ENCODE measurements at regions not wholly inside any gene's neighbourhood (a gene's known extent, or its start where the extent isn't known, plus 50 kb on each side); places are given as distances from the start of the nearest gene placed in this dataset.

- DNase-seq (ENCODE audit: low read depth in 2 of 2) = no peak
Observed at GRCh38 chr10:129097776-129098330, 369.2 kb upstream of the MGMT start.

DNA sequence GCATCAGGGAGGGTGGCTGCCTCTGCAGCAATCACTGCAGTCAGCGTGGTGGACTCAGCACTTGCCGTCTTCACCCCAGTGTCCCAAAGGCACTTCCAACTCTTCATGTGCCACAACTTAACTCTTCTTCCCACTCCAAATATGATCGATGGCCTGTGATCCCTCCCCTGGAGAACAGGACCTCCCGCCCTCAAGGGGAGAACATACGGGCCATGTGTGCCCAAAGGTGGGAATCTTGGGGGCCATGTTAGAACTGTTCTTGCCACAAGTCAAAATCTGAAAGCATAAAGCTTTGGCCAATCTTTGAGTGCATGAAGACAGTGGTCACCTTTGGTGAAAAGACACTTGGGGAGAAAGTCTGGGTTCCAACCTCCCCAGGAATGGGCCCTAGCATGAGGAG lies 368.5 kb upstream of the MGMT start:
- DNase-seq (ENCODE audit: low read depth in 2 of 2) = no peak

- DNase-seq (ENCODE audit: low read depth in 2 of 2) = no peak
Observed at GRCh38 chr10:129099486-129099885, 367.6 kb upstream of the MGMT start.

DNA sequence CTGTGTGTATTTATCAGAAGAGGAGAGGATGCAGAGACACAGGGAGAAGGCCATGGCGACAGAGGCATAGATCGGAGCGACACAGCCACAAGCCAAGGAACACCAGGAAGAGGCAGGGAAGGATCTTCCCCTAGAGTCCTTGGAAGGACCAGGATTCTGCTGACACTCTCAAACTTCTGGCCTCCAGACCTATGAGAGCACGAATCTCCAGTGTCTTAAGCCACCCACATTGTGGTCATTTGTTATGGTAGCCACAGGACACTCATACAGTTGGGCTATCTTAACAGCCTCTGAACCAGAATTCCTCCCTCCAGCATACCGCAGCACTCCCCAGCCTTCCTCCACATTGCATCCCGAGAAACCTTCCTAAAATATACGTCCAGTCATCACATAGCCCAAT lies 367.0 kb upstream of the MGMT start:
- no peak for DNase-seq (ENCODE audit: low read depth in 2 of 2)

DNA sequence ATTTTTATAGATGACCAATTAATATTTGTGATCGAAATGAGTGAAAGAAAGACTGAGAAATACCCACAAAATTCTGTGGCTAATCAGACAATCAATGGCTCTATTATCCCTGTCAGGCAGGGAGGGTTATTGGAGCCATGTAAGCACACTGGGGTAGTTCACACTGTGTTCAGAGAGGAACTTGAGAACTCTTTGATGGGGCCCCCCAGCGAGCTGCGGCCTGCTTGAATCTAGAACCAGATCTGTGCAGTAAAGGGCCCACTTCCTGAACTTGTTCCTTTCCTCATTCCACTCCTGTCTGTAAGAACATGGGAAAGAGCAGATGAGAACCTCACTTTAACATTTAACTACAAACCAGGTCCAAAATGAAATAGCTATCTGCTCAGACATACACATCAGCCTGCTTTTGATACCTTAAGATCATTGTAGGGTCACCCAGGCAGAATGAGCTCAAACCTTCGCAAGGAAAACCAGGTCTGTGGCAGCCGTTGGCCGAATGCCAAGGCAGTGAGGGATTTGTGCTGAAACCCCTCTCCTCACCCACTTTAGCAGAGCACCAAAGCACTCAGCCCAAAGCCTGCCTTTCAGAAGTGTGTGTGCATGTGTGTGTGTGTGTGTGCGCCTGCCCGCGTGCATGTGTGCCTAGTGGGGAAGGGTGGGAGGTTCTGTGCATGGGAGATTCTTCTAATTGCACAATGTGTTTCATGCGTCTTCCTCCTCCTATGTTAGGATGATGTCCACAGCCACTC lies 365.6 kb upstream of the MGMT start:
- no peak for DNase-seq (ENCODE audit: low read depth in 2 of 2)

- peak in 1 of 2 donors; percentile 11 for DNase-seq (ENCODE audit: low read depth in 2 of 2)
Observed at GRCh38 chr10:129102906-129103693, 363.9 kb upstream of the MGMT start.

DNA sequence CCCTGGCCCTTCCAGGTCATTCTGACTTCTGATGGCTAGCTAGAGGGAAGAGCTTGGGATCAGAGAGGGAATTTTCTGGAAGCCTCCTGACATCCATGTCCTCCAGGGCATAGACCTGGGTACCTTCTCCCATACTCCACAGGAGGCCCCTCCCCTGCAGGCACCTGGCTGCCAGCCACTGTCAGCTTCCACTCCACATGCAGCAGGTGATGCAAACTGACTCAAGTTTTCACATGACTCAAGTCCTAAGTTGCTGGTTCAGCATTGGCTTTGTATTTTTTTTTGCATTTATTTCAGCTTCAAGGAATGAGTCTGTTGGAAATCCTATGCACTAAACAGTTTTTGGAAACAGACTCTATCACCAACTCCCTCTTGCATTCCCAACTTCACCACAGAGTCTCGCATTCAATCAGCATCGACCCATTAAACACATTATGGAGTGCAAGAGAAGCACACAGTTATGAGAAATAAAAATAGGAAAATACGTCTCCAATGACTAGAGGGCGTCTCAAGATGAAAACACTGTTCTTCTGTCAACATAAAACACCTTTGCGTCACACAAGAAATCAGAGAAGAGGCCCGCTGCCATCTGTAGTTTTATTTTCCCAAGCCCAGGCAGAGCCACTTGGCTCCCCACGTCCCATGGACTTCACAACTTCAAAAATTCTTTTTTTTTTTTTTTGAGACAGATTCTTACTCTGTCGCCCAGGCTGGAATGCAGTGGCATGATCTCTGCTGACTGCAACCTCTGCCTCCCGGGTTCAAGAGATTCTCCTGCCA lies 362.6 kb upstream of the MGMT start:
- peak in 1 of 2 donors; percentile 25 for DNase-seq (ENCODE audit: low read depth in 2 of 2)

DNA sequence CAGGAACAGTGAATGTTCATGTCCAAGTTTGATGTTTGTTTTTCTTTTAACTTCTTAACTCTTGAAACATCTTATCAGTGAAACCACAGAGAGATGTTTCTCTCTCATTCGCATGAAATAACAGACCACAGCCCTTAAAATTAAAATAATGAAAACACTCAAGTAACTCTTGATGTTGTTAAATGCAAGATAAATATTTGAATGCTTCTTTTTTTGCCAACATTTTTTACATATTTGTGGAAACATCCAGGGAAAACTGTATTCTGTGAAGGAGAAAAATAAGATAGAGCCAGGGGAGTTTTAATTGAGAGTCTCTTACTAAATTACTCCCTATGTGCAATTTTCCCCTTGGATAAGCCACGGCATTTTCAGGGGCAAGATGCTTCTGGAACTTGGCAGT lies 361.8 kb upstream of the MGMT start:
- peak in 1 of 2 donors; percentile 56 for DNase-seq (ENCODE audit: low read depth in 2 of 2)

DNA sequence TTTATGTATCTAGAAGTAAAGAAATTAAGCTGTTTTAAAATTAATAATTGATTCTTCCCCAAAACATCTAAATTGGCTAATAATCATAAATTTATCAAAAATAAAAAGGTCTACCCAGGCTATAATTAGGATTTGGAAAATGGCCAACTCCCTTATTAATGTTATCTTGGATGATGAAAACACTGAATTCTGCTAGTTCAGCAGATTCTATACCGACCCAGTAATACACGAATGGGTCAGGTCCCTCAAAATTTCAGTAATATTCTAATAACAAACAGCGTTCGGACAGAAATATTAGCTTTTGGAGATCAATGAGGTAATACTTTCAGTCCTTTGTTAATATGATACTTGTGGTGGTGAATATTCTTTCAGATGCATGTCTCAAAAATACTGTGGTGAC lies 360.7 kb upstream of the MGMT start:
- DNase-seq (ENCODE audit: low read depth in 2 of 2) = no peak

DNA sequence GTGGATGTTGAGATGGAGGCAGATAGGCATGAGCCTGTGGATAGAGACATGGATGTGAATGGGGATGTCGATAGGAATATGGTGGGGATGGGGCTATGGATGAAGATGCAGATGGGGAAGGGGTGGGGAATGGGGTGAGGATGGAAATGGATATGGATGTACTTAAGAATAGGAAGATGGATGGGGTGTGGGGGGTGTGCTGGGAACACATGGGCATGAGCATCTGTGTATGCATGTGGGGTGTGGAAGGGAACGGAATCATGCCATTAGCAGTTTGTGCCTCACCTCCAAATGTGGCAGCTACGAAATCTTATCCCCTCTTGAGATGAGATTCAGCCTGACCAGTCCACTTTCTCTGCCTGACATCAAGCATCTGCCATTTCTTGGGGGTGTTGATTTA lies 359.5 kb upstream of the MGMT start:
- no peak for DNase-seq (ENCODE audit: low read depth in 2 of 2)

DNA sequence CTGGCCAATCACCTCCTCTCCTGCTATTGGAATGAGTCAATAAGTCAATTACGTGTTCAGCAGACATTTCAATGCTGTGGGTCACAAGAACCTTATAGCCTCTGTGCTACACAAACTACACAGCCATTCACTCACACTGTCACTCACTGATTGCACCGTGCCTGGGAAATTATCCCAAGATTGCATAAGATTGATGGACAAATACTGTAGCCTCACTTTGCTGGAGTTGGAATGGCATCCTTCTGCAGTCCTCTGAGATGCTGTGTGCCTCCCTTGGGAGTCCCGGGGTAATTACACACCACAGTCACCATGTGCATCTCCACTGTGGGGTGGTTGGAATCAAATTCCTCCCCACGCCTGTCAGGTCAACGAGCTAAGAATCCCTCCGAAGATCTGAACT lies 358.7 kb upstream of the MGMT start:
- no peak for DNase-seq (ENCODE audit: low read depth in 2 of 2)

GRCh38 chr10:129108994-129109393 lies 358.0 kb upstream of the MGMT start:
- DNase-seq (ENCODE audit: low read depth in 2 of 2) = no peak

DNA sequence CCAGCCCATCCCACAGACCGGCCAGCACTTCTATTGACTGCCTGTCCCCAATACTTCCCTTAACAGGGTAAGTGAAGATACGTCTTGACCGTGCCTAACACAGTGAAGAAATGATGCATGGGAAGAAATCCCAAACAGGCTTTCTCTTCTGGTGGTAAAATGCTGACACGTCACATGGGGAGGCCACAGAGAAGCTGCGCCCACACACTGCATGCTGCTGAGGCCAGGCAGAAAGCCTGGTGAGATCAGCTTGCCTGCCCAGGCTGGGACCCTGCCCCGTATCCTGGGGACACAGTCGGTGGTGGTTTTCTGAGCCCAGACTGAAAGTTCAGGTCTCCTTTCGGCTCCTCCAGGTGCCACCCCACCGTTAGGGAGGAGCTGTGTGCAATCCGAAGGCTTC lies 356.3 kb upstream of the MGMT start:
- DNase-seq (ENCODE audit: low read depth in 2 of 2) = no peak

- DNase-seq (ENCODE audit: low read depth in 2 of 2) = no peak
Observed at GRCh38 chr10:129111922-129112321, 355.1 kb upstream of the MGMT start.

DNA sequence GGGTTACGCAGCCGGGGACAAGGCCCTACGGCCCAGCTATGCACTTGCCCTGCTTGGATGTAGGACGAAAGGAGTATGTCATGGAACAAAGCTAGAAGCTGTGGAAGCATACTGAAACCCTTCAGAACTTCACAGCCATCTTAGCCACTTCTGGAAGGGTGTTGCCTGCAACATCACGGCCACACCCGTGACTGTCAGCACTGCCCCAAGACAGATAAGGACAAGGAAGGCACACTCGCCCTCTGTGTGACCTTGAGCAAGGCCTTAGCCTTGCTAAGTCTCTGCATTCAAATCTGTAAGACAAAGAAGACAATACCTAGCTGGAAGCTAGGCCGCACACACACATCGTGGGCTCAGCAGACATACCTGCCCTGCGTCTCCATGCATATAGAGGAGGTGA lies 352.5 kb upstream of the MGMT start:
- no peak for DNase-seq (ENCODE audit: low read depth in 2 of 2)

DNA sequence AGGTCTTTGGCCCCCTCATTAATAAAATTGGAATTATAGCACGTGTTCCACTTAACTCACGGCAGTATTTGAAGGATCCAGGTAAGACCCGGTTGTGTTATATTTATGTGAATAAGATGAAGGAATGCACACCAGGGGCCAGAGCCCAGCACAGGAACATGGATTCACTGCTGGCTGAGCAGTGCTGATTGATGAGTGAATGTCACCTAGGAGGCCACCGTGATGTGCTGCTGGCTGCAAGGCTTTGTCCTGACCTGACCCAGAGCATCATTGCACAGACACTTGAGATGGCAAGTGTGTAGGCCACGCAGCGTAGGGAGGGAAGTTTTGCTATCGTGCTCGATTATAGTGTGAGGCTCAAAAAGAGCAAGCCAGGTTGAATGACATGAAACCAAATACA lies 350.7 kb upstream of the MGMT start:
- no peak for DNase-seq (ENCODE audit: low read depth in 2 of 2)

DNA sequence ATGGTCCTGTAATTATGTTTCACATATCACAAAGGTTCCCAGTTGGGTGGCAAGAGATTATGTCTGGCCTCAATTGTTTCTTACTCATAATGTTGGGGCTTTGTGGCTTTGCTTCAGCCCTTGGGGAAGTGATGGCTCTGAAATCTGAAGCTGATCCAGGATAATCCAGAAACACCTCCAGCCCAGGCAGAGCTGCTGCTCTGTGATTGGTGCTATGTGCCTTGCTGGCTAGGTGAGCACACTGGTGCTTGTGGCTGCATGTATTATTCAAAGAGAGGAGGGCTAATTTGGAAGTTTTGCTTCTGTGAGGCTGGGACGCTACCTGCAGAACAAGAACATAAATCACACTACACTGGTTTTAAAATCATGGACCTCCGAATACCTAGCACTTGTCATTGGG lies 346.6 kb upstream of the MGMT start:
- no peak for DNase-seq (ENCODE audit: low read depth in 2 of 2)

DNA sequence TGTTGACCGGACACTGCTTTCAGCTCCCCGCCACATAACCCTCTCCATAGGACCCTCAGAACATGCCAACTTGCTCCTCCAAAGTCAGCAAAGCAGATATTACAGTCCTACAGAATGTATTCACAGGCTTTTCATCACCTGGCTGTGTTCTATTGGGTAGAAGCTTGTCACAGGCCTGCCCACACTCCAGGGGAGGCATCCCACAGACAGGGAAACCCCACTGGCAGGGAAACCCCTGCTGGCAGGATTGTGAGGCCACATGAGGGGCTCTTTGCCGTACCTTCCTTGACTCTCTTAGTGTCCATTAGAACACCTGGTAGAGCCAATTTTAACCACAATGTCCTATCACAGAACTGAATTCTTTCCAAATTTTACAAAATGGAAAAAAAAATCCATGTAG lies 344.2 kb upstream of the MGMT start:
- no peak for DNase-seq (ENCODE audit: low read depth in 2 of 2)

DNA sequence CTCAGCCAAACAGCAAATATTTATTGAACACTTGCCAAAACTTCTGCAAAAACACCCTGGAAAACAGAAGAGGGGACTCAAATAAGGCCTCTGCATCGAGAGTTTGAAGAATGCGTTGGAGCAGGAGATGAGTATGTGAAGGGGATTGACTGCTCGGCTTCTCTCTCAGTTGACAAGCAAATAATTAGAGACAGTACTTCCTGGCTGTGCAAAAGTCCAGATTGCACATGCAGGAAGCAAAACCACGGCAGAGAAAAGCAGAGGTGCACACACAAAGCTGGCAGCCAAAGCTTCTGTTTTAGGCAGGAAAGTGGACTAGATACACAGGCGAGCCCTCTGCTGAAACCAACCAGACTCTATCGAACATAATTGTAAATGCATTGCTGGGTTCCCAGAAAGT lies 343.6 kb upstream of the MGMT start:
- no peak for DNase-seq (ENCODE audit: low read depth in 2 of 2)

DNA sequence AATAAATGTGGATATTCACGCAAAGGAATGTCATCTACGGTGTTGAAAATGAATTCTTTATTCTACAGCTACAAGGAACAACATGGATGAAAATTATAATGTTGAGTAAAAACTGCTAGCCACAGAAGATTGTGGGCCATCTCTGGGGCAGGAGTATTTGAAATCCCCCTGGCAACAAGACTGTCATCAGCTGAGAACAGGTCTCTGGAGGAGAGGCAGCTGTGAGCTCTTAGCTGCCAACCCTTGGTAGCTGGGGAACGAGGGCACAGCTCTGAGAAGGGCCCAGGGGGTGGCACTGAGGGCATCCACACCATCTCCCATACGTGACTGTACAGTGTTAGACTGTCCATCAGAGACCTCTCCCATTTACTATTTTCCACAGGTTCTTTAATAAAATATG lies 340.1 kb upstream of the MGMT start:
- DNase-seq (ENCODE audit: low read depth in 2 of 2) = no peak

- DNase-seq (ENCODE audit: low read depth in 2 of 2) = no peak
Observed at GRCh38 chr10:129131457-129132132, 335.4 kb upstream of the MGMT start.

GRCh38 chr10:129133856-129134255 lies 333.2 kb upstream of the MGMT start:
- no peak for DNase-seq (ENCODE audit: low read depth in 2 of 2)

All from dermis microvascular lymphatic vessel endothelial cell (primary cell).